Immature natural killer cell (primary cell): ENCODE measurements at regions not wholly inside any gene's neighbourhood (a gene's known extent, or its start where the extent isn't known, plus 50 kb on each side); places are given as distances from the start of the nearest gene placed in this dataset.

Source experiments
- DNase-seq, 3 donors: peaks; one replicate each; pipeline ENCODE4 v3.0.0; 2022; ENCODE audit warnings: mixed read lengths in 1 of 3
- H3K27ac Mint-ChIP-seq, 6 donors: one replicate each; pipeline ENCODE4 v1.8.0; 2020; ENCODE audit warnings: mixed read lengths in 6 of 6, mild to moderate bottlenecking in 5 of 6, inconsistent platforms in 4 of 6, moderate library complexity in 3 of 6
- H3K27me3 Mint-ChIP-seq, 3 donors: one replicate each; pipeline ENCODE4 v1.8.0; 2020 to 2021; ENCODE audit warnings: low read depth in 3 of 3, mild to moderate bottlenecking in 3 of 3, mixed read lengths in 3 of 3, moderate library complexity in 3 of 3, inconsistent platforms in 1 of 3
- H3K36me3 Mint-ChIP-seq, 3 donors: one replicate each; pipeline ENCODE4 v1.8.0; 2020; ENCODE audit warnings: mixed read lengths in 3 of 3, inconsistent platforms in 2 of 3, mild to moderate bottlenecking in 2 of 3
- H3K4me1 Mint-ChIP-seq, 2 donors: one replicate each; pipeline ENCODE4 v1.8.0; 2020; ENCODE audit warnings: inconsistent platforms in 2 of 2, mild to moderate bottlenecking in 2 of 2, mixed read lengths in 2 of 2, moderate library complexity in 1 of 2
- H3K4me3 Mint-ChIP-seq, 5 donors: one replicate each; pipeline ENCODE4 v1.8.0; 2020; ENCODE audit warnings: mild to moderate bottlenecking in 5 of 5, mixed read lengths in 5 of 5, inconsistent platforms in 3 of 5, moderate library complexity in 3 of 5
- H3K9me3 Mint-ChIP-seq, 6 donors: one replicate each; pipeline ENCODE4 v1.8.0; 2020; ENCODE audit warnings: mild to moderate bottlenecking in 6 of 6, mixed read lengths in 6 of 6, inconsistent platforms in 4 of 6, moderate library complexity in 3 of 6

DNA sequence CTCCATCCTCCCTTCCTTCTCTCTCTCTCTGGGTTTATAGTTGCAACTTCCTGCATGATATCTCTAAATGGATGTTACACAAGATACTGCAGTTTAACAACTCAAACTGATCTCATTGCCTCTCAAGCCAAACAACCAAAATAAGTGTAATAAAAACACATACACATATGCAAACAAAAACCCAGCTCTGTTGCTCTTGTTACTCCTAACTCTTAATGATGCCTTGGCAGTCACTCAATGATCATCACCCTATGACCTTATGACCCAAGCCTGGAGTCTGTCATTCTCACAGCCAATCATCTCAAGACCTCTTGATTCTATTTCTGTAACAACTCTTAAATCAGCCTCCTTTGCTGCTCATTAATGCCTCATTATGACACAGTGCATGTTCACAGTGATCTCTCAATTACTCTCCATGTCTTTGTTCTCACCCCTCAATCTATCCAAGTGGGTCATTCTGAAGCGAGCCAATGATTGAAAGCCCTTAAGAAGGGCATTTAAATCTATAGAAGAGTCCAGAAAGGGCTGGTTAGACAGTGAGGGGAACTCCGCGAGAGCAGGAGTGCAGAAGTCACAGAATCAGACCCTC is 210.9 kb downstream of the INHBA start:
- no peak for DNase-seq
- Mint-ChIP-seq H3K4me1 (no peaks in the 10 kb centered on the region), H3K27me3 (peaks cover 0 to 5% (median 0%) of the 10 kb centered on the region in 3 donors), H3K4me3 (no peak overlapping the region), H3K36me3 (no peaks in the 10 kb centered on the region), H3K27ac (no peak overlapping the region), H3K9me3 (peaks cover 0 to 10% (median 0%) of the 10 kb centered on the region in 6 donors)

DNA sequence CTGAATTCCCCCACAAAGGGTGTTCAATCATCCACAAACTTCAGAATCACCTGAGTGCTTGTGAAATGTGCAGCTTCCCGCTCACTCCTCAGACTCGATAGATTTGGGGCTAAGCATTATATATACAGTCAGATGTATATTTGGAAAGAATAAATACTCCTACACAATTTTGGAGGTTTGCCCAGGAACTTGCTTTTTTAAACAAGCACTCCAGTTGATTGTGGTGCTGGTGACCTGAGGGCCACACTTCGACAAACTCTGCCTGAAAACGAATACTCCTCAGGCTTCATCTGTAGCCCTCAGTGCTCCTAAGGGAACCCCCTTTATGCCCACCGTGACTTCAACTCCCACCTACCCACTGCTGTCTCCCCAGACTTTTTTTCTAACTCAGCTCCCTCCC is 211.6 kb downstream of the INHBA start:
- H3K4me3 Mint-ChIP-seq, result no peak overlapping the region

DNA sequence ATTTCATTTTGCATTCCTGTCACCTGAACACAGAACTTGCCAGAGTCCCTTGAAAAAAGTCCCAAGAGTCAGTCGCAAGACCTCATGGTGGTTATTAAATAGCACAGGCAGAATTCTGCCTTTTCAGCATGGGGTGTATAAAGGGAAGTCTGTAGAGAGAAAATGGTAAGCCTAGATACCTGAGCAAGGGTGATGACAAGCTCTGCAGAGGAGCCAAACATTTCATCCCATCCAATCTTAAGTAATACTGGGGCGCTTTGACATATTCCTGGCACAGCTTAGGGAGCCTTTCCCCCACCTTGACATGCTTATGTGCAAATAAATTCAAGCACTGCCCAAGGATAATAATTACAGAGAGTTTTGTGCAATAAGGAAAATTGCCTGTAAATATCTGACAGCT is 213.0 kb downstream of the INHBA start:
- DNase-seq, result no peak
- no peak overlapping the region for H3K4me3 Mint-ChIP-seq
- no peaks in the 10 kb centered on the region for H3K36me3 Mint-ChIP-seq
- no peak overlapping the region for H3K27ac Mint-ChIP-seq
- no peaks in the 10 kb centered on the region for H3K4me1 Mint-ChIP-seq
- H3K9me3 Mint-ChIP-seq, result peaks cover 0 to 5% (median 0%) of the 10 kb centered on the region in 6 donors
- H3K27me3 Mint-ChIP-seq, result peaks cover 0 to 5% (median 0%) of the 10 kb centered on the region in 3 donors

More for the DNA sequence above, 211.6 kb downstream of the INHBA start:
- DNase-seq, result no peak
- Mint-ChIP-seq H3K4me1 (no peaks in the 10 kb centered on the region), H3K36me3 (no peaks in the 10 kb centered on the region), H3K27me3 (peaks cover 0 to 5% (median 0%) of the 10 kb centered on the region in 3 donors), H3K27ac (no peak overlapping the region), H3K9me3 (peaks cover 0 to 10% (median 0%) of the 10 kb centered on the region in 6 donors)

DNA sequence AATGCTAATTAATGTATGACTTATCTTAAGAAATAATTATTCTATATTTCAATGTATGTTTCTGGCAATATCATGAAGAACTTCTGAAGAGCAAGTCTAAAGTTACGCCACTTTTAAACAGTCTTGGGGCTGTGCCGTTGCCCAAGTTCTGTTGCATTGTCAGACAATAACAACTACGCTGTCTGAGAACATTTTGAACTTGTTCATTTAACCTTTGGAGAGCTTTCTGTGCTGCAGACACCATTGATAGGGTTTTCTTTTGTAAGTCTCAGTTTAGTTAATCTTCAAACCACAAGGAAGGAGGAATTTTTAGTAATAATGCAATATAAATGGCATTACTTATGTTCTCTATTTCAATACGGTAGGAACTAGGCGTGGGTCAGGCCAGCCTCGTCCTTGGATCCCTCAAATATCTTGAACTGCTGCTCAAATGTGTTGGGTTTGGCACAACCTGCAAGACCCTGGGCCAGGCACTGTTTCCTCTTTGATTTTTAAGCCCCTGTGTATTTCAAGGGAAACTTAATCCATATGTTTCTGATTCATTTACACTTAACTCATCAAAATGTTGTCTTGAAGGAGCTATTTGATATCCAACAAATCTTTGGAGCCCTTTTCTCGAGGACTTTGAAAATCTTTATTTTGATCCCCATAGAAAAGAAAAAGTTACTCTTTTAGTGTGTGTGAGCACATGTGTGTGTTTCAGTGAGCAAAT is 215.5 kb downstream of the INHBA start:
- H3K27ac Mint-ChIP-seq, result no peak overlapping the region
- H3K4me3 Mint-ChIP-seq, result no peak overlapping the region
- no peaks in the 10 kb centered on the region for H3K36me3 Mint-ChIP-seq
- H3K4me1 Mint-ChIP-seq, result no peaks in the 10 kb centered on the region
- peaks cover 0 to 6% (median 0%) of the 10 kb centered on the region in 6 donors for H3K9me3 Mint-ChIP-seq
- peaks cover 0 to 3% (median 0%) of the 10 kb centered on the region in 3 donors for H3K27me3 Mint-ChIP-seq
- DNase-seq, result no peak

DNA sequence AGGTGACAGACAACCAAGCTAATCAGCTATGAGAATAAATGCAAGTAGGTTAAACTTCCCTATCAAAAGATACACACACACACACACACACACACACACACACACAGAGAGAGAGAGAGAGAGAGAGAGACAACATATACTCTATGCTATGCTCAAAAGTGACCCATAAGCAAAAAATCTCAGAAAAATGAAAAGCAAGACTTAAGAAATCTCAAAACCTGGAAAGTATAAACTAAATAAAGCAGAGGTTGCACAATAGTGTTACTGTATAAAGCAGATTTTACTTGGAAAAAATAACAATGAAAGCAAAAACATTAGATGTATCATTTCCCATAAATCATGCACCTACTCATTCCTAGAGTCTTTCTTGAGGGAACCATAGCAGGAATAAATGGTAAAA is 221.5 kb downstream of the INHBA start:
- Mint-ChIP-seq H3K27ac (no peak overlapping the region), H3K36me3 (no peaks in the 10 kb centered on the region), H3K4me1 (no peaks in the 10 kb centered on the region), H3K4me3 (no peak overlapping the region), H3K9me3 (peaks cover 0 to 6% (median 0%) of the 10 kb centered on the region in 6 donors), H3K27me3 (no peaks in the 10 kb centered on the region)
- DNase-seq, result no peak

DNA sequence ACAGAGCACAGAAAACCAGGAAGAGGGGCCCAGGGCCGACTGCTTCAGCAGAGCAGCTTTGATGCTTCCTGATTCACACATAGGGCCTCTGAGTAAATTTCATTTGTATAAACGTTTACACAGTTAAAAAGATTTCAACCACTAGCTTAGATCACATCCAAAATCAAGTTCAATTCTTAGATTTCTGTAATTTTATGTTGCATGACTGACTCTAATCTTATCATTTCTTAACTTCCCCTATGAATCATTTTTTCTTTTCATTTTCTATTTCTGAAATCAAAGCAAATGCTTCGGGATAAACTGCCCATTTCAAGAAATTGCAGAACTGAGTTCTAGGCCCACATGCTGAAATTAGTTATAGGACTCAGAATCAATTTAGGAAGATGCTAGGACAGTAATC is 224.7 kb downstream of the INHBA start:
- Mint-ChIP-seq H3K36me3 (no peaks in the 10 kb centered on the region), H3K4me3 (no peak overlapping the region), H3K4me1 (no peaks in the 10 kb centered on the region), H3K9me3 (peaks cover 0 to 3% (median 0%) of the 10 kb centered on the region in 6 donors), H3K27me3 (no peaks in the 10 kb centered on the region), H3K27ac (no peak overlapping the region)
- no peak for DNase-seq

DNA sequence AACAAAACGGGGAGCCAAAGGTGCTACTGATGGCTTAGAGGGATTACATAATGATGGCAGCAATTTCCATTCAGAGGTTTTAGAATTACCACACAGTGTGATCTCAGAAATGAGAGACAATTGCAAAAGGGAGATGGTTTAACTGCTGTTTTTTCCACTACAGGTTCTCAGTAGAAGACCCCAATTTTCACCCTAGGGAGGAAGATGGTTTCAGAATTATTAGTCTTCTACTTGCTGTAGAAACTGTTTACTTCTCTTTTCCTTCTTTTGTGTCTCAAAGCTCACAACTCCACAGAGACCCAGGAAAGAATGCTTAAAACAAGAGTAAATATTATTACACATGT is 226.5 kb downstream of the INHBA start:
- Mint-ChIP-seq H3K9me3 (peaks cover 0 to 2% (median 0%) of the 10 kb centered on the region in 6 donors), H3K27ac (no peak overlapping the region)

DNA sequence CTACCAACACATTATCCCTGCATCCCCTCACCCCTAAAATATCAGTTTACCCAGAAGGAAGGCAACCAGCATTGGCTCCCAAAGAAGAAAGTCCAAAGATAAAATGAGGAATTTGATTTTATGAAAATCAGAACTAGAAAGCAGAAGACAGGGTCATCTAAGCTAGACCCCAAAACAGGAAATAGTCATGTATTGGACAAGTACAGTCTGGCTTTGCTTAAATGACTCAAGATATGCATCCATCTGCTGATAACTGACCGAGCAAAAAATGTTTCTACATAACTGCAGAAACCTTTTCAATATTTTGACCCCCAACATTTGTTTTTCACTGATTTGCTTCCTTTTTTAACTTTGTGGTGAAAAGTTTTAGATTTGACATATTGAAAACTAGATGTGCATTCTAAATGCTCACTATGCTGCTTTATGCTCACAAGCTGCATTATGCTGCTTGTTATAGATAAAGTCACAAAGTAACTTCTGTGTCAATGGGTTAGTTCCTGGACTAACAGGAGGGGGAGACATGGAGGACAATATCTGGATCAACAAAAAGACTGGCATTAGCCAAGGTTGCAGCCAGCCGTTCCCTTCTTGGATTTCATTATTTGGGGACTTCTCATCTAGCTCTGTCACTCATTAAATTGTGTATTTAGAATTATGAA is 227.0 kb downstream of the INHBA start:
- Mint-ChIP-seq H3K27me3 (peaks cover 0 to 3% (median 2%) of the 10 kb centered on the region in 3 donors), H3K4me3 (no peak overlapping the region), H3K36me3 (no peaks in the 10 kb centered on the region), H3K4me1 (no peaks in the 10 kb centered on the region), H3K9me3 (peaks cover 0 to 2% (median 0%) of the 10 kb centered on the region in 6 donors), H3K27ac (no peak overlapping the region)
- no peak for DNase-seq

More for the DNA sequence above, 226.5 kb downstream of the INHBA start:
- no peaks in the 10 kb centered on the region for H3K4me1 Mint-ChIP-seq
- H3K27me3 Mint-ChIP-seq, result no peaks in the 10 kb centered on the region
- no peak for DNase-seq
- no peaks in the 10 kb centered on the region for H3K36me3 Mint-ChIP-seq
- no peak overlapping the region for H3K4me3 Mint-ChIP-seq

DNA sequence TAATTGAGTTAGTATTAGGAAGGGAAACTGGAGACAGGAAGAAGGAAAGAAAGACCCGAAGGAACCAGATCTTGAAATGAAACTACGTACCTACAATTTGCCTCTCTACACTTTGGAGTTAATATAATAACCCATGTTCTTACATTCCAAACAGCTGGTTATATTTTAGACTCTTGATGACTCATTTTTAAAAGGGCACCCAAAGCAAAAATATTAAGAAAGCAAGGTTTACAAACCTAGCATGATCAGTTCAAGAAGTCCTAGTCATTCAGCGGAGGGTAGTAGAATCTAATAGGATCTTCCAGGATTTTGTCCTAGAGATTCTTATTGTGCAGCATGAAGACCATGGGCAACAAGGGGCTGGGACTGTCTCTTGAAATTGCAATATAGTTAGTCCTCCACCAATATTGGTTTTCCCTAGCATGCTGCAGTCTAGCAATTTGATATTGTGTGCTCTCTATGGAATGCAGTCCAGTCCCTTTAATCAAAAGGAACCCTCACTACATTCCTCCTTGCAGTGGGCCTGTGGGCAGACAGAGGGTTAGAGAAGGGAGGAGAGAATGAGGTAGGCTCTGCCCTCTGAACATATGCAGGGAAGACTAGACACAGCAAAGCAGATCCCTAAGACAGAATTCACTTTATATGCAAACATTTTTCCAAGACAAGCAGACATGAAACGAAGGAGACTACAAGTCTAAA is 230.3 kb downstream of the INHBA start:
- Mint-ChIP-seq H3K27ac (no peak overlapping the region), H3K36me3 (no peaks in the 10 kb centered on the region), H3K4me1 (no peaks in the 10 kb centered on the region), H3K9me3 (peaks cover 0 to 5% (median 1%) of the 10 kb centered on the region in 6 donors), H3K27me3 (peaks cover 0 to 3% (median 2%) of the 10 kb centered on the region in 3 donors), H3K4me3 (no peak overlapping the region)
- DNase-seq, result no peak

DNA sequence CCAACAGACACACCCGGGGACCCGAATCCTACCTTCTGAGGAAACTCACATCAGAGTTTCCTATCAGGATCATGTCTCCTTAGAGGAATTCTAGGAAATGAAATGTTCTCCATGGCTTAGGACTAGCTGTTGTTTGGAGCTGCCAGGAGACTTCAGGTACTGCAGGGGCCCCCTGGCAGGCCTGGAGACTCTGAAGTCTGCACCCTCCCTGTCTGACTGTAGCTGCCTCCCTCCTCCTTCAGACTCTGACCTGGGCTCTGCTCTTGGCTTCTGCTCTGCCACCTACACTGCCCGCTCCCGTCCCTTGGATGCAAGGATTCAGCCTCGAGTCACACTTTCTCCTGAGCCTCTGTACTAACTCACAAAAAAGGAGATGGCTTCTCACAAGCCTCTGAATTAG is 232.8 kb downstream of the INHBA start:
- Mint-ChIP-seq H3K4me1 (no peaks in the 10 kb centered on the region), H3K27me3 (peaks cover 0 to 3% (median 2%) of the 10 kb centered on the region in 3 donors), H3K36me3 (no peaks in the 10 kb centered on the region), H3K27ac (no peak overlapping the region), H3K4me3 (no peak overlapping the region), H3K9me3 (peaks cover 0 to 12% (median 4%) of the 10 kb centered on the region in 6 donors)
- no peak for DNase-seq

DNA sequence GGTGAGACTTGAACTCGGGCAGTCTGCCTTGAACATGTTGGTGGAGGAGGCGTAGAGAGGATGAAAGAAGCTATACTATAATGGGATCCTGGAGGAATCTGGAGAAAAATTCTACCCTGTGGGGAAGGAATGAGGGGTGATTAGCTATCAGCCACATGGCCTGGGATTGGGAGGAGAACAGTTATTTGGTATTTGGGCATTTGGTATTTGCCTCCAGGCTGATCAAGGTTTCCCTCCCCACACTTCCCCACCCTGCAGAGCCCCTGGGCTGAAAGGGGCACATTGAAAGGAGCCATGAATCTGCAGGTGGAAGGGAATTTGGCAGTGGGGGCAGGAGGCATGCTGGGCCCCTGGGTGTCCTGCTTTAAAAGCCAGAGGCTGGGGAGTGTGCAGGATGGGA is 235.3 kb downstream of the INHBA start:
- H3K9me3 Mint-ChIP-seq, result peaks cover 0 to 12% (median 4%) of the 10 kb centered on the region in 6 donors
- no peak for DNase-seq
- H3K27me3 Mint-ChIP-seq, result peaks cover 0 to 3% (median 2%) of the 10 kb centered on the region in 3 donors
- H3K36me3 Mint-ChIP-seq, result no peaks in the 10 kb centered on the region
- no peak overlapping the region for H3K4me3 Mint-ChIP-seq
- no peak overlapping the region for H3K27ac Mint-ChIP-seq
- no peaks in the 10 kb centered on the region for H3K4me1 Mint-ChIP-seq

DNA sequence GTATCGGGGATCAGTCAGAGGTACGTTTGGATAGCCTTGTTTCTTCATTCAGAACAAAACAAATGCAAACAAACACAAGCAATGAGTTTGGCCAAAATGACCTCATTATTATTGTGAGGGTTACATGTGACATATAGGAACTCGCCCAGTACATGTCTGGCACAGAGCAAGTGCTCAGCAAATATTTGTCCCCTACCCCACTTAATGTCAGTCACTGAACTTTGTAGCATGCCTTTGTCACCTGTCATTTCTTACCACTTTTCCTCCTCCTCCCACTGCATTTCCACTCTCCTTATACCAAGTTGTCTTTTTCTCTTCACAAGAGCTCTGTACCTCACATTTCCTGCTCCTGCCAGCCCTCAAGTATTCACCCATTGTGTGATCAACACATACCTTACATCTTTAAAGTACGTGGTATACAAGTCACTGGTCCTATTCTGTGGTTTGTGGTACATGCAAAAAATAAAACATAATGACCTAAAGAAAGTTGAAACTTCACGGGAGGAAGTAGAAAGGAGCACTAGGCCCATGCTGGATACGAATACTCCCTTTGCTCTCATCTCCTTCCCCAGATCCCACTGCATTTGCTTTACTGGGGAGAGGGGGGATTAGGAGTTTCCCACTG is 236.0 kb downstream of the INHBA start:
- Mint-ChIP-seq H3K4me3 (no peak overlapping the region), H3K4me1 (no peaks in the 10 kb centered on the region), H3K36me3 (no peaks in the 10 kb centered on the region), H3K27me3 (peaks cover 0 to 3% (median 2%) of the 10 kb centered on the region in 3 donors), H3K9me3 (peaks cover 2 to 12% (median 3%) of the 10 kb centered on the region in 6 donors), H3K27ac (no peak overlapping the region)
- DNase-seq, result no peak

DNA sequence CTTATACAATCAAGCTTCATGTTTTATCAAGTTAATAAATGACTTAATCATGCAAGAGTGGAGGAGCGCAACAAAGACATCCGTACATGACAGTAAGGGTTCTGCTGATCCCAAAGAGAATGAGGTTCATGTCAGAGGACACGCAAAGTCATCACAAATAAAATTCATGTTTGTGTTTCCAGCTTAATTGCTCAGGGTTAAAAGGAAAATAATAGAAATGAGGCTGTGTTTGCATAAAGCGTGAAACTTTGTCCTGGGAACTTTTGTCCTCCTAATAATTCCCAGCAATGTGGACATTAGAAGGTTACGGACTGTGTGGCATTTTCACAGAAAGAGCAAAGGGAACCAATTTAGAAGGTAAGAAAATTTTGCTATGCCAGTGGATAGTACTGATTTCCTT is 237.3 kb downstream of the INHBA start:
- H3K27ac Mint-ChIP-seq, result no peak overlapping the region
- H3K36me3 Mint-ChIP-seq, result no peaks in the 10 kb centered on the region
- H3K27me3 Mint-ChIP-seq, result peaks cover 0 to 4% (median 0%) of the 10 kb centered on the region in 3 donors

More for the DNA sequence above, 237.3 kb downstream of the INHBA start:
- Mint-ChIP-seq H3K9me3 (peaks cover 2 to 17% (median 5%) of the 10 kb centered on the region in 6 donors), H3K4me1 (no peaks in the 10 kb centered on the region), H3K4me3 (no peak overlapping the region)
- no peak for DNase-seq
